ENCODE measurements at regions not wholly inside any gene's neighbourhood (a gene's known extent, or its start where the extent isn't known, plus 50 kb on each side); places are given as distances from the start of the nearest gene placed in this dataset.
A peak's percentile ranks its signal among the peaks of the same experiment; 100 is the strongest.

- TF ChIP-seq, protein P1, sequence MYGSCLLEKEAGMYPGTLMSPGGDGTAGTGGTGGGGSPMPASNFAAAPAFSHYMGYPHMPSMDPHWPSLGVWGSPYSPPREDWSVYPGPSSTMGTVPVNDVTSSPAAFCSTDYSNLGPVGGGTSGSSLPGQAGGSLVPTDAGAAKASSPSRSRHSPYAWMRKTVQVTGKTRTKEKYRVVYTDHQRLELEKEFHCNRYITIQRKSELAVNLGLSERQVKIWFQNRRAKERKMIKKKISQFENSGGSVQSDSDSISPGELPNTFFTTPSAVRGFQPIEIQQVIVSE (CRISPR knock-in tag; IDR thresholded peaks at IDR 0.05; ENCODE audit: borderline replicate concordance): no peak
- no peak for TF ChIP-seq MYBL2 (CRISPR knock-in tag; IDR thresholded peaks at IDR 0.05)
- TF ChIP-seq CBFB (CRISPR knock-in tag; IDR thresholded peaks at IDR 0.05; ENCODE audit: low read depth): no peak
- no peak for TF ChIP-seq ATF6 (CRISPR knock-in tag; IDR thresholded peaks at IDR 0.05)
- TF ChIP-seq, protein P2, sequence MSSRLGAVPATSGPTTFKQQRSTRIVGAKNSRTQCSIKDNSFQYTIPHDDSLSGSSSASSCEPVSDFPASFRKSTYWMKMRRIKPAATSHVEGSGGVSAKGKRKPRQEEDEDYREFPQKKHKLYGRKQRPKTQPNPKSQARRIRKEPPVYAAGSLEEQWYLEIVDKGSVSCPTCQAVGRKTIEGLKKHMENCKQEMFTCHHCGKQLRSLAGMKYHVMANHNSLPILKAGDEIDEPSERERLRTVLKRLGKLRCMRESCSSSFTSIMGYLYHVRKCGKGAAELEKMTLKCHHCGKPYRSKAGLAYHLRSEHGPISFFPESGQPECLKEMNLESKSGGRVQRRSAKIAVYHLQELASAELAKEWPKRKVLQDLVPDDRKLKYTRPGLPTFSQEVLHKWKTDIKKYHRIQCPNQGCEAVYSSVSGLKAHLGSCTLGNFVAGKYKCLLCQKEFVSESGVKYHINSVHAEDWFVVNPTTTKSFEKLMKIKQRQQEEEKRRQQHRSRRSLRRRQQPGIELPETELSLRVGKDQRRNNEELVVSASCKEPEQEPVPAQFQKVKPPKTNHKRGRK (CRISPR knock-in tag; IDR thresholded peaks at IDR 0.05; ENCODE audit: borderline replicate concordance): no peak
Measured at GRCh38 chrX:111609206-111609605, 71.8 kb upstream of the ALG13 start (continued).

- Mint-ChIP-seq H3K27me3 (ENCODE audit: low read depth) (peaks cover 2% of the 10 kb centered on the region; the same call in 1 of the 2 replicates), H3K4me3 (no peak overlapping the region), H3K9me3 (peaks cover 1% of the 10 kb centered on the region), H3K27ac (peak overlapping the region; percentile 36; the same call in 1 of the 2 replicates), H3K4me1 (peaks cover 11% of the 10 kb centered on the region), H3K36me3 (peaks cover 7% of the 10 kb centered on the region)
- CTCF ChIA-PET: no interaction called here
- no peak for TF ChIP-seq HMGA2 (CRISPR knock-in tag; IDR thresholded peaks at IDR 0.05)
- no peak for TF ChIP-seq TEAD1 (CRISPR knock-in tag; IDR thresholded peaks at IDR 0.05)
- no peak for TF ChIP-seq ZNF219 (CRISPR knock-in tag; IDR thresholded peaks at IDR 0.05; ENCODE audit: borderline replicate concordance)
- TF ChIP-seq FOXJ3 (CRISPR knock-in tag; IDR thresholded peaks at IDR 0.05; ENCODE audit: borderline replicate concordance): no peak
- no peak for TF ChIP-seq OVOL2 (CRISPR knock-in tag; IDR thresholded peaks at IDR 0.05; ENCODE audit: borderline replicate concordance)
- no peak for TF ChIP-seq CREM (CRISPR knock-in tag; IDR thresholded peaks at IDR 0.05)
- TF ChIP-seq, protein P3, sequence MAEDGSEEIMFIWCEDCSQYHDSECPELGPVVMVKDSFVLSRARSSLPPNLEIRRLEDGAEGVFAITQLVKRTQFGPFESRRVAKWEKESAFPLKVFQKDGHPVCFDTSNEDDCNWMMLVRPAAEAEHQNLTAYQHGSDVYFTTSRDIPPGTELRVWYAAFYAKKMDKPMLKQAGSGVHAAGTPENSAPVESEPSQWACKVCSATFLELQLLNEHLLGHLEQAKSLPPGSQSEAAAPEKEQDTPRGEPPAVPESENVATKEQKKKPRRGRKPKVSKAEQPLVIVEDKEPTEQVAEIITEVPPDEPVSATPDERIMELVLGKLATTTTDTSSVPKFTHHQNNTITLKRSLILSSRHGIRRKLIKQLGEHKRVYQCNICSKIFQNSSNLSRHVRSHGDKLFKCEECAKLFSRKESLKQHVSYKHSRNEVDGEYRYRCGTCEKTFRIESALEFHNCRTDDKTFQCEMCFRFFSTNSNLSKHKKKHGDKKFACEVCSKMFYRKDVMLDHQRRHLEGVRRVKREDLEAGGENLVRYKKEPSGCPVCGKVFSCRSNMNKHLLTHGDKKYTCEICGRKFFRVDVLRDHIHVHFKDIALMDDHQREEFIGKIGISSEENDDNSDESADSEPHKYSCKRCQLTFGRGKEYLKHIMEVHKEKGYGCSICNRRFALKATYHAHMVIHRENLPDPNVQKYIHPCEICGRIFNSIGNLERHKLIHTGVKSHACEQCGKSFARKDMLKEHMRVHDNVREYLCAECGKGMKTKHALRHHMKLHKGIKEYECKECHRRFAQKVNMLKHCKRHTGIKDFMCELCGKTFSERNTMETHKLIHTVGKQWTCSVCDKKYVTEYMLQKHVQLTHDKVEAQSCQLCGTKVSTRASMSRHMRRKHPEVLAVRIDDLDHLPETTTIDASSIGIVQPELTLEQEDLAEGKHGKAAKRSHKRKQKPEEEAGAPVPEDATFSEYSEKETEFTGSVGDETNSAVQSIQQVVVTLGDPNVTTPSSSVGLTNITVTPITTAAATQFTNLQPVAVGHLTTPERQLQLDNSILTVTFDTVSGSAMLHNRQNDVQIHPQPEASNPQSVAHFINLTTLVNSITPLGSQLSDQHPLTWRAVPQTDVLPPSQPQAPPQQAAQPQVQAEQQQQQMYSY (CRISPR knock-in tag; IDR thresholded peaks at IDR 0.05): no peak
- no peak for TF ChIP-seq ZNF232 (CRISPR knock-in tag; IDR thresholded peaks at IDR 0.05)
- TF ChIP-seq AR (CRISPR knock-in tag; IDR thresholded peaks at IDR 0.05): no peak
- POLR2A ChIA-PET: no interaction called here
- ATAC-seq (no peak), DNase-seq (ENCODE audit: low spot score) (no peak)
Measured at GRCh38 chrX:111615227-111615626, 65.7 kb upstream of the ALG13 start.
